Testis (tissue), 2 donors: ENCODE measurements at regions not wholly inside any gene's neighbourhood (a gene's known extent, or its start where the extent isn't known, plus 50 kb on each side); places are given as distances from the start of the nearest gene placed in this dataset.

Experiments
- POLR2A ChIP-seq: fragments of 450-650 bp; IDR thresholded peaks from one replicate; pipeline ENCODE4 v1.6.1; 2017; ENCODE audit warnings: antibody characterized with exemption, mild to moderate bottlenecking, moderate library complexity
- TF ChIP-seq, protein P1 (sequence below), 3 experiments: fragments of 450-650 bp in 2 of 3; fragments of 200-600 bp in 1 of 3; sonication (generic) in 1 of 3; IDR thresholded peaks; one replicate each; pipeline ENCODE4 v1.5.1; 2016 to 2019; ENCODE audit warnings: antibody characterized with exemption in 3 of 3, mild to moderate bottlenecking in 2 of 3, moderate library complexity in 1 of 3

DNA sequence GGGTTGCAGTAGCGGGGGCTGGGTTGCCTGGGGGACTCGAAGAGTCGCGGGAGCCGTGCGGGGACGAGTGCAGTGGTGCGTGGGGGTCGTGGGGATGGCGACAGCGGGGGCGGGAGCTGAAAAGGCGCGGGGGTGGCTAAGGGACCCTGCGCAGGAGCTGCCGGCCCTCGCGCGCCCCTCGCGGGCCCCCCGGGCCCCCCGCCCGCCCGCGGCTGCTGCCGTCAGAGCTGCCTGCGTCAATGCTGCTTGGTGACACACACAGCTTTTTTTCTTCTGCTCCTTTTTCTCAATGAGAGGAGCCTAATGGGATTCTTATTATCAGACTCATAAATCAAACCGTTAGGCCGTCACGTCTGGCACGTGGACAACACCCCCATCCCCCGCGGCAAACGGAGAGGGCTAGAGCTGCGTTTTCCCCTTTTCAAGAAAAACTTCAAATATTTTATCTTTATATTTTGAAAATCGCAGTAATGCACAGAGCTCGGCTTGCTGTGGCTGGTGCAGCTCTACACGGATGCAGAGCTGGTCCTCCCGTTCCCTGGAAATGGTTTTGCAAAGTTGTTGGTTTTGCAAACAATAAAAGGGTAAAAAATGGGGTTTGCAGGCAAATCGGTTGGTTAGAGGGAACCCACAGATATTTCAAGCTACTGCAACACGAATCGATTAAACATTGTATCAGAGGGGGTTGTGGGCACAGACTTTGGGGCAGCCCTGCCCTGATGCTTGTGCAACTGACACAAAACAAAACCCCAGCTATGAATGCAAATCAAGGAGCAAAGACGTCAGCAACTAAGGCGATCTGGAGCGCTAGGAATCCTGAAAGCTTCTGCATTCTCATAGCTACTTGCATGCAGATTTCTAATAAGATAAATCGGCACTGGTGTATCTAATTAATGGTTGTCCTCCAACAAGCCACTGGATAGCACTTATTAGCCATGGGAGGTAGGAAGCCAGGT lies 161.4 kb downstream of the TBXT start:
- TF ChIP-seq, protein P1, sequence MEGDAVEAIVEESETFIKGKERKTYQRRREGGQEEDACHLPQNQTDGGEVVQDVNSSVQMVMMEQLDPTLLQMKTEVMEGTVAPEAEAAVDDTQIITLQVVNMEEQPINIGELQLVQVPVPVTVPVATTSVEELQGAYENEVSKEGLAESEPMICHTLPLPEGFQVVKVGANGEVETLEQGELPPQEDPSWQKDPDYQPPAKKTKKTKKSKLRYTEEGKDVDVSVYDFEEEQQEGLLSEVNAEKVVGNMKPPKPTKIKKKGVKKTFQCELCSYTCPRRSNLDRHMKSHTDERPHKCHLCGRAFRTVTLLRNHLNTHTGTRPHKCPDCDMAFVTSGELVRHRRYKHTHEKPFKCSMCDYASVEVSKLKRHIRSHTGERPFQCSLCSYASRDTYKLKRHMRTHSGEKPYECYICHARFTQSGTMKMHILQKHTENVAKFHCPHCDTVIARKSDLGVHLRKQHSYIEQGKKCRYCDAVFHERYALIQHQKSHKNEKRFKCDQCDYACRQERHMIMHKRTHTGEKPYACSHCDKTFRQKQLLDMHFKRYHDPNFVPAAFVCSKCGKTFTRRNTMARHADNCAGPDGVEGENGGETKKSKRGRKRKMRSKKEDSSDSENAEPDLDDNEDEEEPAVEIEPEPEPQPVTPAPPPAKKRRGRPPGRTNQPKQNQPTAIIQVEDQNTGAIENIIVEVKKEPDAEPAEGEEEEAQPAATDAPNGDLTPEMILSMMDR (IDR thresholded peaks at IDR 0.05) = no peak
- no peak for TF ChIP-seq POLR2A
